Left ventricle myocardium inferior (tissue), 1 donor: ENCODE measurements at regions not wholly inside any gene's neighbourhood (a gene's known extent, or its start where the extent isn't known, plus 50 kb on each side); places are given as distances from the start of the nearest gene placed in this dataset.

Experiments used
- DNase-seq: peaks from one replicate; pipeline ENCODE4 v3.0.0-alpha.2; 2020
- H3K27ac ChIP-seq: fragments of 200-600 bp; replicated peaks from 2 replicates; pipeline ENCODE4 v1.8.0; 2021
- H3K27me3 ChIP-seq: fragments of 200-600 bp; 2 replicates; pipeline ENCODE4 v1.8.0; 2021; ENCODE audit warnings: low read depth
- H3K36me3 ChIP-seq: fragments of 200-600 bp; 2 replicates; pipeline ENCODE4 v1.8.0; 2021
- H3K4me1 ChIP-seq: fragments of 200-600 bp; 2 replicates; pipeline ENCODE4 v1.8.0; 2021
- H3K4me3 ChIP-seq: fragments of 200-600 bp; 2 replicates; pipeline ENCODE4 v1.8.0; 2021; ENCODE audit warnings: mild to moderate bottlenecking, moderate library complexity
- H3K9me3 ChIP-seq: fragments of 200-600 bp; replicated peaks from 2 replicates; pipeline ENCODE4 v1.8.0; 2021
- CTCF ChIP-seq: fragments of 200-600 bp; IDR thresholded peaks from 2 replicates; pipeline ENCODE4 v1.8.0; 2021; ENCODE audit warnings: antibody characterized with exemption, mild to moderate bottlenecking, borderline replicate concordance
- intact Hi-C: fragments of 100-400 bp; cut with micrococcal nuclease; formaldehyde crosslinking; loops from one replicate; pipeline ENCODE4 v1.11.0; 2022
- donor health status: DM: no; HTN: yes; CAD: no; lungs with severe emphysema.

GRCh38 chr7:41297166-41297565, 405.7 kb downstream of the INHBA start:
- Histone ChIP-seq H3K27ac (no peak overlapping the region), H3K4me1 (no peaks in the 10 kb centered on the region), H3K4me3 (no peak overlapping the region), H3K9me3 (no peaks in the 10 kb centered on the region), H3K36me3 (no peaks in the 10 kb centered on the region), H3K27me3 (no peaks in the 10 kb centered on the region)
- no peak for TF ChIP-seq CTCF
- intact Hi-C loops: no loop called here
- no peak for DNase-seq

GRCh38 chr7:41295455-41295815, 407.5 kb downstream of the INHBA start:
- H3K36me3 ChIP-seq: no peaks in the 10 kb centered on the region
- intact Hi-C loops: no loop called here
- no peaks in the 10 kb centered on the region for H3K9me3 ChIP-seq
- no peaks in the 10 kb centered on the region for H3K4me1 ChIP-seq
- H3K27me3 ChIP-seq: no peaks in the 10 kb centered on the region
- H3K4me3 ChIP-seq: no peak overlapping the region
- no peak for TF ChIP-seq CTCF
- H3K27ac ChIP-seq: no peak overlapping the region
- DNase-seq: no peak

GRCh38 chr7:41294556-41295454, 408.1 kb downstream of the INHBA start:
- TF ChIP-seq CTCF: no peak
- intact Hi-C loops: no loop called here
- Histone ChIP-seq H3K4me3 (no peak overlapping the region), H3K9me3 (no peaks in the 10 kb centered on the region), H3K27ac (no peak overlapping the region), H3K36me3 (no peaks in the 10 kb centered on the region), H3K4me1 (no peaks in the 10 kb centered on the region), H3K27me3 (no peaks in the 10 kb centered on the region)
- no peak for DNase-seq

GRCh38 chr7:41292487-41292886, 410.4 kb downstream of the INHBA start:
- peaks cover 7% of the 10 kb centered on the region for H3K9me3 ChIP-seq
- no peak for TF ChIP-seq CTCF
- H3K36me3 ChIP-seq: no peaks in the 10 kb centered on the region
- no peak overlapping the region for H3K4me3 ChIP-seq
- no peak overlapping the region for H3K27ac ChIP-seq
- DNase-seq: no peak
- no peaks in the 10 kb centered on the region for H3K4me1 ChIP-seq
- intact Hi-C loops: no loop called here
- H3K27me3 ChIP-seq: no peaks in the 10 kb centered on the region

- H3K27ac ChIP-seq: no peak overlapping the region
- no peaks in the 10 kb centered on the region for H3K36me3 ChIP-seq
- H3K4me1 ChIP-seq: no peaks in the 10 kb centered on the region
- intact Hi-C loops: no loop called here
- H3K27me3 ChIP-seq: no peaks in the 10 kb centered on the region
- TF ChIP-seq CTCF: no peak
- H3K4me3 ChIP-seq: no peak overlapping the region
- no peak for DNase-seq
- peaks cover 7% of the 10 kb centered on the region for H3K9me3 ChIP-seq
Measured at GRCh38 chr7:41287559-41288335, 415.1 kb downstream of the INHBA start.
